H1 (cell line): ENCODE measurements at regions not wholly inside any gene's neighbourhood (a gene's known extent, or its start where the extent isn't known, plus 50 kb on each side); places are given as distances from the start of the nearest gene placed in this dataset.
"Not testable (repeated sequence)": the region's sequence is repeated elsewhere in the genome, so short reads cannot be mapped to it uniquely, and the experiment has no call there.

Experiments used
- CTCF ChIA-PET: fragments of 300-600 bp; sonication (Branson Sonifier 250); formaldehyde crosslinking; loops from one replicate; lab custom pipeline; 2021; ENCODE audit not compliant: partially characterized antibody; lab: Charles Lee
- POLR2A ChIA-PET: fragments of 300-600 bp; sonication (Branson Sonifier 250); formaldehyde crosslinking; loops from one replicate; lab custom pipeline; 2021; ENCODE audit warnings: inconsistent platforms; ENCODE audit not compliant: partially characterized antibody; lab: Charles Lee
- DNase-seq, 2 experiments: peaks; one replicate each; pipeline versions ENCODE4 v3.0.0 to v3.0.0-alpha.2; 2010 to 2022; ENCODE audit warnings: low spot score in 2 of 2, low read depth in 1 of 2, mixed read lengths in 1 of 2
- FAIRE-seq: peaks from 2 replicates; lab custom pipeline; 2011; peaks lifted over from hg19 to GRCh38; lab: Jason Lieb, UNC
- H2AFZ ChIP-seq: 2 replicates; pipeline ENCODE4 v1.8.1; 2012; ENCODE audit warnings: low read length, inconsistent platforms
- H2AK5ac ChIP-seq: 2 replicates; pipeline ENCODE4 v1.6.1; 2013; ENCODE audit warnings: low read depth, low read length
- H2BK120ac ChIP-seq: replicated peaks from 2 replicates; pipeline ENCODE3; 2013; ENCODE audit warnings: low read depth, low read length, inconsistent platforms
- H2BK12ac ChIP-seq: 2 replicates; pipeline ENCODE4 v1.6.1; 2013; ENCODE audit warnings: low read depth, low read length
- H2BK15ac ChIP-seq: 2 replicates; pipeline ENCODE4 v1.6.1; 2013; ENCODE audit warnings: low read length
- H2BK20ac ChIP-seq: 2 replicates; pipeline ENCODE4 v1.6.1; 2013; ENCODE audit warnings: low read length
- H2BK5ac ChIP-seq: 2 replicates; pipeline ENCODE4 v1.6.1; 2013; ENCODE audit warnings: low read depth, low read length
- H3K14ac ChIP-seq: 2 replicates; pipeline ENCODE4 v1.6.1; 2013; ENCODE audit warnings: inconsistent platforms; ENCODE audit not compliant: insufficient read length
- H3K18ac ChIP-seq: 2 replicates; pipeline ENCODE4 v1.6.1; 2013; ENCODE audit warnings: low read length; ENCODE audit errors: extremely low read depth
- H3K23ac ChIP-seq: 2 replicates; pipeline ENCODE4 v1.6.1; 2013; ENCODE audit warnings: inconsistent platforms; ENCODE audit not compliant: insufficient read length
- H3K23me2 ChIP-seq: 2 replicates; pipeline ENCODE4 v1.6.1; 2013; ENCODE audit warnings: low read depth, low read length
- H3K27ac ChIP-seq: 2 replicates; pipeline ENCODE4 v1.6.1; 2011; ENCODE audit warnings: low read depth, low read length, inconsistent platforms
- H3K27me3 ChIP-seq, 4 experiments: replicated peaks in 1 of 4; 1 replicate in 1 of 4; 2 replicates in 3 of 4; pipeline versions ENCODE4 v1.6.1 to v1.8.1; 2011 to 2013; ENCODE audit warnings: low read length in 3 of 4, mild to moderate bottlenecking in 3 of 4, inconsistent platforms in 2 of 4, mixed read lengths in 2 of 4, moderate library complexity in 1 of 4; ENCODE audit not compliant: control insufficient read depth in 3 of 4, insufficient read depth in 3 of 4; ENCODE audit errors: extremely low read depth in 1 of 4
- H3K36me3 ChIP-seq, 4 experiments: 2 replicates each; pipeline versions ENCODE4 v1.6.1 to v1.8.1; 2011 to 2013; ENCODE audit warnings: mild to moderate bottlenecking in 4 of 4, low read length in 3 of 4, moderate library complexity in 2 of 4, control low read depth in 1 of 4, inconsistent platforms in 1 of 4; ENCODE audit not compliant: insufficient read depth in 4 of 4, control insufficient read depth in 2 of 4
- H3K4ac ChIP-seq: replicated peaks from 2 replicates; pipeline ENCODE3; 2013; ENCODE audit warnings: low read length, low read depth, mixed read lengths, inconsistent platforms; ENCODE audit not compliant: insufficient read length
- H3K4me1 ChIP-seq, 4 experiments: replicated peaks in 1 of 4; 1 replicate in 1 of 4; 2 replicates in 3 of 4; pipeline versions ENCODE4 v1.6.1 to v1.8.1; 2011 to 2013; ENCODE audit warnings: low read length in 3 of 4, inconsistent platforms in 2 of 4, mixed read lengths in 1 of 4; ENCODE audit not compliant: insufficient read depth in 4 of 4, control insufficient read depth in 3 of 4
- H3K4me2 ChIP-seq, 2 experiments: 2 replicates each; pipeline versions ENCODE4 v1.6.1 to v1.8.1; 2011 to 2013; ENCODE audit warnings: low read depth in 2 of 2, low read length in 2 of 2, control low read depth in 1 of 2, inconsistent platforms in 1 of 2, mild to moderate bottlenecking in 1 of 2; ENCODE audit not compliant: insufficient read depth in 1 of 2
- H3K4me3 ChIP-seq, 4 experiments: fragments of 200-600, 300-600 bp in 1 of 4; sonication (generic), shearing (Covaris generic), sonication (Bioruptor Twin) in 1 of 4; 2 replicates each; pipeline versions ENCODE4 v1.5.1 to v1.8.1; 2011 to 2016; ENCODE audit warnings: low read length in 4 of 4, low read depth in 3 of 4, control low read depth in 2 of 4, inconsistent platforms in 2 of 4, mild to moderate bottlenecking in 2 of 4, mixed read lengths in 1 of 4, moderate library complexity in 1 of 4; ENCODE audit not compliant: insufficient read depth in 2 of 4; ENCODE audit errors: extremely low read depth in 1 of 4
- H3K56ac ChIP-seq: replicated peaks from 2 replicates; pipeline ENCODE3; 2013; ENCODE audit warnings: low read depth, mild to moderate bottlenecking, mixed read lengths, low read length, inconsistent platforms; ENCODE audit not compliant: insufficient read length
- H3K79me1 ChIP-seq: 2 replicates; pipeline ENCODE4 v1.6.1; 2013; ENCODE audit warnings: low read depth, low read length, control low read depth
- H3K79me2 ChIP-seq, 2 experiments: 2 replicates each; pipeline versions ENCODE4 v1.6.1 to v1.8.1; 2012 to 2013; ENCODE audit warnings: low read length in 2 of 2, mild to moderate bottlenecking in 2 of 2, inconsistent platforms in 1 of 2; ENCODE audit not compliant: insufficient read depth in 2 of 2, control insufficient read depth in 1 of 2
- H3K9ac ChIP-seq, 4 experiments: replicated peaks in 1 of 4; 1 replicate in 1 of 4; 2 replicates in 3 of 4; pipeline versions ENCODE4 v1.6.1 to v1.8.1; 2011 to 2013; ENCODE audit warnings: low read depth in 3 of 4, low read length in 3 of 4, control low read depth in 2 of 4, mild to moderate bottlenecking in 2 of 4, moderate library complexity in 2 of 4, inconsistent platforms in 1 of 4; ENCODE audit errors: extremely low read depth in 1 of 4
- H3K9me3 ChIP-seq, 2 experiments: 2 replicates each; pipeline versions ENCODE4 v1.6.1 to v1.8.1; 2012 to 2013; ENCODE audit warnings: mild to moderate bottlenecking in 2 of 2, moderate library complexity in 2 of 2, control low read depth in 1 of 2, inconsistent platforms in 1 of 2, low read depth in 1 of 2, low read length in 1 of 2, mixed read lengths in 1 of 2; ENCODE audit not compliant: insufficient read depth in 2 of 2
- H4K20me1 ChIP-seq, 2 experiments: replicated peaks in 1 of 2; 2 replicates each; pipeline versions ENCODE3 to v1.8.1; 2011 to 2013; ENCODE audit warnings: inconsistent platforms in 2 of 2, low read length in 2 of 2, mild to moderate bottlenecking in 1 of 2; ENCODE audit not compliant: insufficient read depth in 2 of 2, control insufficient read depth in 1 of 2
- H4K5ac ChIP-seq: 2 replicates; pipeline ENCODE4 v1.6.1; 2013; ENCODE audit warnings: low read length, low read depth, mixed read lengths, inconsistent platforms; ENCODE audit not compliant: insufficient read length
- H4K8ac ChIP-seq: 2 replicates; pipeline ENCODE4 v1.8.0; 2013; ENCODE audit warnings: mild to moderate bottlenecking, moderate library complexity, low read length, inconsistent platforms; ENCODE audit not compliant: insufficient read depth; ENCODE audit errors: extremely low read depth
- H4K91ac ChIP-seq: replicated peaks from 2 replicates; pipeline ENCODE3; 2013; ENCODE audit warnings: low read length, mixed read lengths, inconsistent platforms; ENCODE audit not compliant: insufficient read length
- CEBPB ChIP-seq: IDR thresholded peaks from 2 replicates; pipeline ENCODE4 v1.6.1; 2012; ENCODE audit warnings: low read depth, low read length
- CHD2 ChIP-seq: IDR thresholded peaks from 2 replicates; pipeline ENCODE4 v1.6.1; 2012; ENCODE audit warnings: low read length, improper control_type of control experiment
- EP300 ChIP-seq, 2 experiments: IDR thresholded peaks; 1 replicate in 1 of 2; 2 replicates in 1 of 2; pipeline ENCODE4 v1.6.1; 2011 to 2012; ENCODE audit warnings: low read depth in 2 of 2, low read length in 2 of 2, mild to moderate bottlenecking in 2 of 2, borderline replicate concordance in 1 of 2, inconsistent platforms in 1 of 2, moderate library complexity in 1 of 2
- KDM4A ChIP-seq: IDR thresholded peaks from one replicate; pipeline ENCODE4 v1.7.1; 2012; ENCODE audit warnings: low read depth, mild to moderate bottlenecking, moderate library complexity, low read length, inconsistent platforms; ENCODE audit not compliant: severe bottlenecking
- RFX5 ChIP-seq: IDR thresholded peaks from 2 replicates; pipeline ENCODE4 v1.6.1; 2011; ENCODE audit warnings: low read depth, low read length, improper control_type of control experiment, borderline replicate concordance
- SAP30 ChIP-seq: fragments of 300-600 bp; sonication (generic); IDR thresholded peaks from 2 replicates; pipeline ENCODE4 v1.7.1; 2012; ENCODE audit warnings: low read length, moderate library complexity, mild to moderate bottlenecking, inconsistent platforms; ENCODE audit not compliant: insufficient read depth, insufficient replicate concordance
- SP1 ChIP-seq: IDR thresholded peaks from 2 replicates; pipeline ENCODE4 v1.6.1; 2011; ENCODE audit warnings: low read depth, low read length
- WGBS, 2 experiments: shearing (Covaris generic) in 1 of 2; methylation state at CpG; one replicate each; pipeline versions ENCODE4 v1.1.6 to v1.1.7; 2013 to 2015; ENCODE audit warnings: low lambda C conversion rate in 2 of 2, mixed read lengths in 2 of 2, inconsistent platforms in 1 of 2, low coverage in 1 of 2, missing lambda C conversion rate in 1 of 2; ENCODE audit not compliant: insufficient replicate concordance in 2 of 2, insufficient coverage in 1 of 2, insufficient read length in 1 of 2; ENCODE audit errors: extremely low coverage in 1 of 2, missing lambda C conversion rate in 1 of 2; 5-methylcytosine and 5-hydroxymethylcytosine counted together

DNA sequence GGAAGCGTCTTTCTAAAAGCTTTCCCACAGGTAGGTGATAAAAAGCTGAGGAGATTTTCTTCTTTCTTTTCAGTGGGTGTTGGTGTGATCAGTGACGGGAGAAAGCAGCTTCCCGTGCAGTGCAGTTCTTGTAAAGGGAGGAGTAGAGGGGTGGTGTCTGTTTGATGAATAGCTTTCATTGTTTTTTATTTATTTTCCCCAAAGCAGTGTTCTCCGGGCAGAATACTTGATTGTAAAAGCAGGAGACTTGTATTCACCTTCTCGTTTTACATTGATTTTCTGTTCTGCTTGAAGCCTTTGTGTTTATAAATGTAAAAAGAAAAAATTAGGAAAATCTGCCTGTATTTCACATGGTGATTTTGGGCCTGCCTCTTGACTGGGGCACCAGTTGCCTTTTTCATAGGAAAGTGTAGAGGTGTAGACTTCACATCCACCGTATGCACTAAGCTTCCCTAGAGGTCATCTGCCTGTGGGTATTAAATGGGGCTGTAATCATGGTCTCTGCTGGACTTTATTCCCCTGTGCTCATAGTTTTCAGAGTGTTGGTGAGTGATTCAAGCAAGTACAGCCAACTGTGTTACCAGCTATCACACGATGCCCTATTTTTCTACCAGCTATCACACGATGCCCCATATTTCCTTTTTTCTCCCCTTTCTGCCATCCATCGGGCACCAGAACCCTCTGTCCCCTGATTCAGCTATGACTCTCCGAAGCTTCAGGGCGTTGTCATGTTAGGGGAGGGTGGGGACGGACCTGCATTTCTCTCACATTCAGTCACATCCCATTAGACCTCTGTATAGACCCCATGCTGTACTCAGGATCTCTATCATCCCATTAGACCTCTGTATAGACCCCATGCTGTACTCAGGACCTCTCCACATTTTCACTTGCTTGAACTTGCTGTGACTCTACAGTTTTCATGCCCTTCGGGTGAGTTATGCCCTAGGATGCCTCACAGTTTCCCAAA, 526.5 kb downstream of the TRIML1 start (continued):
- TF ChIP-seq EP300 (IDR thresholded peaks at IDR 0.05; ENCODE audit: borderline replicate concordance in 1 of 2, low read depth in 2 of 2, low read length in 2 of 2) (no peak), KDM4A (no peak), CHD2 (no peak), SP1 (no peak), CEBPB (no peak), SAP30 (no peak), RFX5 (no peak)
- TF ChIP-seq, all 59 proteins: peak for 0

- H4K91ac ChIP-seq, H2BK120ac ChIP-seq, H3K23ac ChIP-seq, H3K23me2 ChIP-seq, H3K9ac ChIP-seq, CTCF ChIA-PET, H2BK5ac ChIP-seq, H2BK15ac ChIP-seq, H3K79me2 ChIP-seq, FAIRE-seq, H3K56ac ChIP-seq, POLR2A ChIA-PET, H4K20me1 ChIP-seq, H2BK12ac ChIP-seq, H3K27me3 ChIP-seq, H3K14ac ChIP-seq, H2AK5ac ChIP-seq, H4K5ac ChIP-seq, H3K9me3 ChIP-seq, DNase-seq, H3K4me3 ChIP-seq, H2AFZ ChIP-seq, H4K8ac ChIP-seq, H3K4me2 ChIP-seq, H3K4ac ChIP-seq, H3K36me3 ChIP-seq, H3K4me1 ChIP-seq, H3K18ac ChIP-seq, H2BK20ac ChIP-seq, H3K79me1 ChIP-seq, H3K27ac ChIP-seq: not testable (repeated sequence)
- 78% methylated on average over 3 of the region's 3 CpGs; no CpG with 5 or more reads in 1 of the 2 experiments for WGBS, 2 experiments
Observed at GRCh38 chr4:188678691-188679090, 539.5 kb downstream of the TRIML1 start.
